Stimulated activated CD8-positive, alpha-beta memory T cell treated with anti-CD3 and anti-CD28 coated beads, Interleukin-12 subunit alpha, Interleukin-12 subunit beta, amount 100 ng/mL, for 1 hour (primary cell): ENCODE measurements at regions not wholly inside any gene's neighbourhood (a gene's known extent, or its start where the extent isn't known, plus 50 kb on each side); places are given as distances from the start of the nearest gene placed in this dataset.

Experiments
- DNase-seq: peaks from one replicate; pipeline ENCODE4 v3.0.0-alpha.2; 2020; ENCODE audit warnings: low read depth

- no peak for DNase-seq
These were observed 610.2 kb downstream of the ZNF385D start for GRCh38 chr3:21140785-21141184.

GRCh38 chr3:21138085-21138484 is 612.9 kb downstream of the ZNF385D start:
- DNase-seq = no peak

- DNase-seq = no peak
These were observed 618.1 kb downstream of the ZNF385D start for GRCh38 chr3:21132896-21133295.

- no peak for DNase-seq
These were observed 630.2 kb downstream of the ZNF385D start for GRCh38 chr3:21120826-21121225.

GRCh38 chr3:21117370-21117769 is 633.6 kb downstream of the ZNF385D start:
- DNase-seq = no peak

- no peak for DNase-seq
These were observed 642.0 kb downstream of the ZNF385D start for GRCh38 chr3:21109056-21109455.

- DNase-seq = no peak
These were observed 645.2 kb downstream of the ZNF385D start for GRCh38 chr3:21105784-21106183.

- DNase-seq = no peak
These were observed 650.2 kb downstream of the ZNF385D start for GRCh38 chr3:21100656-21101359.

- DNase-seq = no peak
These were observed 656.3 kb downstream of the ZNF385D start for GRCh38 chr3:21094686-21095085.

- no peak for DNase-seq
These were observed 677.4 kb downstream of the ZNF385D start for GRCh38 chr3:21073561-21073960.

GRCh38 chr3:21067031-21067813 is 683.8 kb downstream of the ZNF385D start:
- no peak for DNase-seq

GRCh38 chr3:21062831-21063294 is 688.1 kb downstream of the ZNF385D start:
- DNase-seq = no peak

GRCh38 chr3:21059404-21059803 is 691.6 kb downstream of the ZNF385D start:
- DNase-seq = no peak

GRCh38 chr3:21056293-21056692 is 694.7 kb downstream of the ZNF385D start:
- DNase-seq = no peak

GRCh38 chr3:21055015-21055414 is 696.0 kb downstream of the ZNF385D start:
- no peak for DNase-seq

GRCh38 chr3:21054064-21054463 is 696.9 kb downstream of the ZNF385D start:
- DNase-seq = no peak

GRCh38 chr3:21049334-21050062 is 701.5 kb downstream of the ZNF385D start:
- no peak for DNase-seq

GRCh38 chr3:21043139-21043538 is 707.9 kb downstream of the ZNF385D start:
- no peak for DNase-seq

- no peak for DNase-seq
These were observed 708.8 kb downstream of the ZNF385D start for GRCh38 chr3:21042184-21042583.

- no peak for DNase-seq
These were observed 709.4 kb downstream of the ZNF385D start for GRCh38 chr3:21041621-21042020.

- no peak for DNase-seq
These were observed 714.1 kb downstream of the ZNF385D start for GRCh38 chr3:21036888-21037287.

GRCh38 chr3:21028412-21028811 is 722.6 kb downstream of the ZNF385D start:
- DNase-seq = no peak

- no peak for DNase-seq
These were observed 726.4 kb downstream of the ZNF385D start for GRCh38 chr3:21024563-21024962.
